Stimulated activated CD8-positive, alpha-beta memory T cell treated with anti-CD3 and anti-CD28 coated beads, Interleukin-15, amount 100 ng/mL, for 24 hours (primary cell): ENCODE measurements at regions not wholly inside any gene's neighbourhood (a gene's known extent, or its start where the extent isn't known, plus 50 kb on each side); places are given as distances from the start of the nearest gene placed in this dataset.

Experiments
- DNase-seq: peaks from one replicate; pipeline ENCODE4 v3.0.0-alpha.2; 2020; ENCODE audit warnings: low read depth

DNA sequence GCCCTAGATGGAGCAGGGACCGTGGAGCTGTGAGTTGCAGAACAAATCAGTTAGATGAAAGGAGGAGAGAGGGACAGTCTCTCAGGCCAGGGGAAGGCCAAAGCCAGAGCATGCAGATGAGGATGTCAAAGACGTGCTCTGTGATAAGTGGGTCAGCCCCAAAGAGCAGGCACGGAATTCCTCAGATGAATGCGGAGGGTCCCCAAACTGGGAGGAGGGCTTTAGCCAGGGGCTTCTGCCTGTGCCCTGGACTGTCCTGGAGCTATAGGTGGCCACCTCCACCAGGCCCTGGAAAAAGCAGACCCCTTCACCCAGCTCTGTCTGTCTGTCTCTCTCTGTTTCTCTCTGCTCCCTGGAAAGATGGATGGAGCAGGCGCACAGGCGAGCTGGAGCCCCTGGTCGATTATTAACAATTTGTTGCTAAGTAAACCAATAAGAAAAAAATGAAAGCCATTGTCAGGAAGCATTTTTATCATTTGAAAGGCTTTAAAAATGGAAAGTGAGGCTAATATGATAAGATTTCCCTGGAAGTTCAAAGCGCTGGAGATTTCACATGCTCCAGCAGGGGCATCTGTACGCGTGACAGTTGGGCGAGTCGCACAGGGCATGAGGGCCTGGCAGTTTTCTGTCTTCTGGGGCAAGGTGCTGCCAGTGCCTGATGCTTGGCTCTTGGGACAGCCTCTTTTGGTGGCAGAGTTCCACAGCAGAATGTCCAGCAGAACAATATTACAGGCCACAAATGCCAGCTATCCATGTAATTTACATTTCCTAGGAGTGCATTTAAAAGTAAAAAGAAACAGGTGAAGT lies 241.0 kb downstream of the GLI2 start:
- no peak for DNase-seq

DNA sequence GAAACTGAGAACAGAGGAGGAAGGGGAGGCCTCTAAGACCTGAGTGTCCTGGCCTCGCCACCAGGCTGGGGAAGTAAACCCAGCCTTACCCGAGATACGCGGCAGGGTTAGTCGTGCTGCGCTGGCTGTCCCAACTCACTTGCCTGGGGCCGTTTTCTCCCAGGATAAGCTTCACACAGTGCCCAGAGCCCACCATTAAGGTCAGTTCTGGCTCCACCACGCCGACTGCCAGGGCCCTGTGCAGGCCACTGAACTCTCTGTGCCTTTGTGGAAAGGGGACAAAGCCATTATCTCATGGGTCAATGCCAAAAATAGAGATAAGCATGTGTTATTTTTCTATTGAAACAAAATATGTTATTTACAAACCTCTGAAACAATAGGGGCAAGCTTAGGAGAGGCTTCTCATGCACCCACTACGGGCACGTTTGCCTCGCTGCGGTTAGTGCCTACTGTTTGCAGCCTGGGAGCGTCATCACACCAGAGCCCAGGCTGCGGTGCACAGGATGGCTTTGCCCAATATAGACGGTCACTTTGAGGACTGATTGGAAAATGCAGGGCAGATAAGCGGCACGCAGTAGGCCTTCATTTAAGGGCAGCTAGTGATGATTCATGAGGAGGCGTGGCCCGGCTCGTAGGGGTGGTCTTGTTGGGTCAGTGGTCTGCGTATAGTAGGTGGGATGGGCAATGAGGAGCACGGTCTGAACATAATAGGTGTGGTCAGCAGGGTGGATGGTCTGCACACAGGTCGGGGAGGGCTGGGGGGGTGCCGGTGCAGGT lies 242.1 kb downstream of the GLI2 start:
- no peak for DNase-seq

DNA sequence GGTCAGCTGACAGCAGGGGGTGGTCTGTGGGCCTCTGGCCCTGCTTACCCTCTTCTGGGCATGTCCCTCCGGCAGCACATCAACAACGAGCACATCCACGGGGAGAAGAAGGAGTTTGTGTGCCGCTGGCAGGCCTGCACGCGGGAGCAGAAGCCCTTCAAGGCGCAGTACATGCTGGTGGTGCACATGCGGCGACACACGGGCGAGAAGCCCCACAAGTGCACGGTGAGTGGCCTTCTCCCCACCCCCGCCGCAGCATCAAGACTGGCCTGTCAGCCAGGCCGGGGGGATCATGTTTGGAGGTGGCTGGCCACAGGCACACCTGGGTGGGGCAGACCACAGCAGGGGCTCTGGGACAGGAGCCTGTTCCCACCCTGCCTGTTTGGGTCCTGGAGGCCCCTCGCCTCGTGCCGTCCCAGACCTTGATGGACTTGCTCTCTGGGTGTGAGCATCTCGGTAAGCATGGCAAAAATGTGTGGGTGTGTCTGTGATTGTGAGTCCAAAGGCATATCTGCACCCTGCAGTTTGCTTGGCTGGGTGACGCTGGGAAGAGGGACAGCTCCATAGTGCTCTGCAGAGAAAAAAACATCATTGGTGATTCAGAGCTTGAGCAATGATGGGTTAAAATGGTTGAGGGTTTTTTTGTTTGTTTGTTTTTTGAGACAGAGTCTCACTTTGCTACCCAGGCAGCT lies 242.8 kb downstream of the GLI2 start:
- DNase-seq: no peak

DNA sequence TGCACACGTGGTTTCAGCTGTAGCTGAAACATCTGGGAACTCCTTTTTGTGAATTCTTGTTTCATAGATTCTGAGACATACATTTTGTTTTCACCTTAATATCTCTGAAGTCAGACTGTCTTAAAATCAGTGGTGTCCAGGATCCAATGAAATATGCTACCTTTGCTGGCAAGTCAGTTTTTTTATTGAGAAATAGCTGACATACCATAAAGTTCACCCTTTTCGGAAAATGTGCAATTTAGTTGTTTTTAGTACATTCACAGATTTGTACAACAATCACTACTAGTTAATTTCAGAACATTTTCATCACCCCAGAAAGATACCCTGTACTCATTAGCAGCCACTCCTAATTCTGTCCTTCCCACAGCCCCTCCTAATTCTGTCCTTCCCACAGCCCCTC lies 243.7 kb downstream of the GLI2 start:
- DNase-seq: no peak

- DNase-seq: no peak
Observed at GRCh38 chr2:120979921-120980320, 244.3 kb downstream of the GLI2 start.

DNA sequence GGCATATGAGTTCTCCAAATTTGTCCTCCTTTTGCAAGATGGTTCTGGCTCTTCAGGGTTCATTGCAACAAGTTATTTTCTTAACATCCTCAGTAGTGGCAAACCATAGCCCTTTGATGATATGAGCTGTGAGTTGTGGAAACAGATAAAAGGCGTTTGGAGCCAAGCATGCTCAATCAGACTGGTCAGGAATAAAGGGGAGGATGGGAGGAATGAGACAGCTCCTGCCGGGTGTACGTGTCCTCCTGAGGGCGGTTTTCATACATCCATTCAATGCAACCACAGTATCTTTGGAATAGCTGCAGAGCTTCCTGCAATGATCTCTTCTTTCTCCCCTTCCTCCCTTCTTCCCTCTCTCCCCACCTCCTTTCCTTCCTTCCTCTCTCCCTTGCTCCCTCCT lies 245.8 kb downstream of the GLI2 start:
- DNase-seq: no peak

- no peak for DNase-seq
Observed at GRCh38 chr2:120982598-120982997, 246.9 kb downstream of the GLI2 start.

GRCh38 chr2:120983344-120983743 lies 247.7 kb downstream of the GLI2 start:
- DNase-seq: no peak

DNA sequence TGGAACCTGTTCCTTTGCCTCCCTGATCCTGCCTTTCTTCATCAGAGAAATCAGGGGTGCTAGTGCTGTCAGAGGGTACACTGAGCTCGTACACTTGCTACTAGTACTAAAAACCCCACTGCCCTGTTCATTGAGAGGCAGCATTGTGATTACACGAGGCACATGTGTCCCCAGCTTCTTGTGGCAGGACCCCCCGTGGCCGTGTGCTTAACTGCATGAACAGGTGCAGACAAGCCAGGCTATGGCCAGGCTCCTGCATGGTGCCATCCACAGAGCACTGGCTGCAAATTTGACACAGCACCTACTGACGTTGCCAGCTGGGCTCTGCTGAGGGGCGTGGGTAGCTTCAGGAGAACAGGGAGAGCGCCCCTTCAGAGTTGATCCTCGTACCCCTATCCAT lies 248.4 kb downstream of the GLI2 start:
- no peak for DNase-seq

- DNase-seq: no peak
Observed at GRCh38 chr2:120984452-120985173, 248.9 kb downstream of the GLI2 start.

GRCh38 chr2:120985174-120985996 lies 249.7 kb downstream of the GLI2 start:
- no peak for DNase-seq

DNA sequence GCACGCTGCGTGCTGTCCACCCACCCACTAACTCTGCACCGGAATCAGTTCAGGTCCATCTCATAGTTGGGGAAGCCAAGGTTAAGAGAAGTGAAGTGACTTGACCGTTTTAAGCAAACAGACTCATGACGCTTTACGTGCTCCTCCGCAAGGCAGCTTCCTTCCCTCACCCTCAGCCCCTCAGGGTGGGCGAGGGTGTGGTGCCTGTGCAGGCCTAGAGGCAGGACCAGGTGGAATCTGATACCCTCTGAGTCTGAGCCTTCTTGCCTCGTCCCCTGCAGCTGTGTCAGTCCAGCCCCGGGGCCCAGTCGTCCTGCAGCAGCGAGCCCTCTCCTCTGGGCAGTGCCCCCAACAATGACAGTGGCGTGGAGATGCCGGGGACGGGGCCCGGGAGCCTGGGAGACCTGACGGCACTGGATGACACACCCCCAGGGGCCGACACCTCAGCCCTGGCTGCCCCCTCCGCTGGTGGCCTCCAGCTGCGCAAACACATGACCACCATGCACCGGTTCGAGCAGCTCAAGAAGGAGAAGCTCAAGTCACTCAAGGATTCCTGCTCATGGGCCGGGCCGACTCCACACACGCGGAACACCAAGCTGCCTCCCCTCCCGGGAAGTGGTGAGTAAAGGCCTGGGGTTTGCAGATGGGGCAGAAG lies 250.5 kb downstream of the GLI2 start:
- no peak for DNase-seq

- no peak for DNase-seq
Observed at GRCh38 chr2:120986898-120987650, 251.4 kb downstream of the GLI2 start.

DNA sequence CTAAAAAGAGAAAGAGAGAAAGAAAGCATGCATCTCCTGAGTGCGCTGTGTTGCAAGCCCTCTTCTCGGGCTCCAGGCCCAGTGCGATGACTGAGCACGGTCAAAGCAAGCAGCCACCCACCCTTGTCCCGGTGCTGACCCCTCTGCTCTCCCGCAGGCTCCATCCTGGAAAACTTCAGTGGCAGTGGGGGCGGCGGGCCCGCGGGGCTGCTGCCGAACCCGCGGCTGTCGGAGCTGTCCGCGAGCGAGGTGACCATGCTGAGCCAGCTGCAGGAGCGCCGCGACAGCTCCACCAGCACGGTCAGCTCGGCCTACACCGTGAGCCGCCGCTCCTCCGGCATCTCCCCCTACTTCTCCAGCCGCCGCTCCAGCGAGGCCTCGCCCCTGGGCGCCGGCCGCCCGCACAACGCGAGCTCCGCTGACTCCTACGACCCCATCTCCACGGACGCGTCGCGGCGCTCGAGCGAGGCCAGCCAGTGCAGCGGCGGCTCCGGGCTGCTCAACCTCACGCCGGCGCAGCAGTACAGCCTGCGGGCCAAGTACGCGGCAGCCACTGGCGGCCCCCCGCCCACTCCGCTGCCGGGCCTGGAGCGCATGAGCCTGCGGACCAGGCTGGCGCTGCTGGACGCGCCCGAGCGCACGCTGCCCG lies 252.5 kb downstream of the GLI2 start:
- no peak for DNase-seq

DNA sequence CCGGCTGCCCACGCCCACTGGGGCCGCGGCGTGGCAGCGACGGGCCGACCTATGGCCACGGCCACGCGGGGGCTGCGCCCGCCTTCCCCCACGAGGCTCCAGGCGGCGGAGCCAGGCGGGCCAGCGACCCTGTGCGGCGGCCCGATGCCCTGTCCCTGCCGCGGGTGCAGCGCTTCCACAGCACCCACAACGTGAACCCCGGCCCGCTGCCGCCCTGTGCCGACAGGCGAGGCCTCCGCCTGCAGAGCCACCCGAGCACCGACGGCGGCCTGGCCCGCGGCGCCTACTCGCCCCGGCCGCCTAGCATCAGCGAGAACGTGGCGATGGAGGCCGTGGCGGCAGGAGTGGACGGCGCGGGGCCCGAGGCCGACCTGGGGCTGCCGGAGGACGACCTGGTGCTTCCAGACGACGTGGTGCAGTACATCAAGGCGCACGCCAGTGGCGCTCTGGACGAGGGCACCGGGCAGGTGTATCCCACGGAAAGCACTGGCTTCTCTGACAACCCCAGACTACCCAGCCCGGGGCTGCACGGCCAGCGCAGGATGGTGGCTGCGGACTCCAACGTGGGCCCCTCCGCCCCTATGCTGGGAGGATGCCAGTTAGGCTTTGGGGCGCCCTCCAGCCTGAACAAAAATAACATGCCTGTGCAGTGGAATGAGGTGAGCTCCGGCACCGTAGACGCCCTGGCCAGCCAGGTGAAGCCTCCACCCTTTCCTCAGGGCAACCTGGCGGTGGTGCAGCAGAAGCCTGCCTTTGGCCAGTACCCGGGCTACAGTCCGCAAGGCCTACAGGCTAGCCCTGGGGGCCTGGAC lies 253.2 kb downstream of the GLI2 start:
- no peak for DNase-seq

- no peak for DNase-seq
Observed at GRCh38 chr2:120989512-120990441, 254.1 kb downstream of the GLI2 start.

DNA sequence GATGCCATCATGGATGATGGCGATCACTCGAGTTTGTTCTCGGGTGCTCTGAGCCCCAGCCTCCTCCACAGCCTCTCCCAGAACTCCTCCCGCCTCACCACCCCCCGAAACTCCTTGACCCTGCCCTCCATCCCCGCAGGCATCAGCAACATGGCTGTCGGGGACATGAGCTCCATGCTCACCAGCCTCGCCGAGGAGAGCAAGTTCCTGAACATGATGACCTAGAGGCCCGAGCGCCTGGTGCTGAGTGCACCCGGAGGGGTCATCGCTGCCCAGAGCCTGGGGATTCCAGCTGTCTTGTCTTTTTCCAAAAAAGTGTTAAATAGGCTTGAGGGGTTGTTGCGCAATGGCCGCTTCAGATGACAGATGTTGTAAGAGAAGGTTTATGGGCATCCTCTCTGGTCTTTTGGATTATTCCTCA lies 254.8 kb downstream of the GLI2 start:
- DNase-seq: no peak

- no peak for DNase-seq
Observed at GRCh38 chr2:120991441-120991840, 255.8 kb downstream of the GLI2 start.
